Endothelial cell of umbilical vein (primary cell): ENCODE measurements at regions not wholly inside any gene's neighbourhood (a gene's known extent, or its start where the extent isn't known, plus 50 kb on each side); places are given as distances from the start of the nearest gene placed in this dataset.

Experiments used
- EZH2 ChIP-seq: IDR thresholded peaks from 2 replicates; pipeline ENCODE4 v1.6.1; 2012; ENCODE audit warnings: borderline replicate concordance, low read depth, mild to moderate bottlenecking, moderate library complexity, low read length, inconsistent platforms; ENCODE audit not compliant: severe bottlenecking
- JUN ChIP-seq: IDR thresholded peaks from 2 replicates; pipeline ENCODE4 v1.6.1; 2011; ENCODE audit warnings: borderline replicate concordance, low read depth; ENCODE audit not compliant: insufficient read length, insufficient read depth
- MAX ChIP-seq: IDR thresholded peaks from 2 replicates; pipeline ENCODE4 v1.6.1; 2011; ENCODE audit not compliant: insufficient read depth, insufficient read length
- MYC ChIP-seq: IDR thresholded peaks from one replicate; pipeline ENCODE4 v1.6.1; 2011; ENCODE audit warnings: mild to moderate bottlenecking, low read depth, low read length
- POLR2A ChIP-seq: IDR thresholded peaks from 2 replicates; pipeline ENCODE4 v1.6.1; 2012; ENCODE audit warnings: low read depth, mild to moderate bottlenecking, control low read depth, low read length
- POLR2AphosphoS5 ChIP-seq: IDR thresholded peaks from 2 replicates; pipeline ENCODE4 v1.6.1; 2012; ENCODE audit warnings: low read depth, mild to moderate bottlenecking, control low read depth, low read length, moderate library complexity; ENCODE audit not compliant: insufficient read depth
- TF ChIP-seq, protein P1 (sequence below), 2 donors: IDR thresholded peaks; 1 replicate in 1 of 2; 2 replicates in 1 of 2; pipeline ENCODE4 v1.5.1; 2011; ENCODE audit warnings: low read length in 2 of 2, mild to moderate bottlenecking in 2 of 2, moderate library complexity in 2 of 2, control low read depth in 1 of 2, inconsistent platforms in 1 of 2, low read depth in 1 of 2; ENCODE audit not compliant: insufficient read depth in 1 of 2; ENCODE audit errors: extremely low read depth in 1 of 2

DNA sequence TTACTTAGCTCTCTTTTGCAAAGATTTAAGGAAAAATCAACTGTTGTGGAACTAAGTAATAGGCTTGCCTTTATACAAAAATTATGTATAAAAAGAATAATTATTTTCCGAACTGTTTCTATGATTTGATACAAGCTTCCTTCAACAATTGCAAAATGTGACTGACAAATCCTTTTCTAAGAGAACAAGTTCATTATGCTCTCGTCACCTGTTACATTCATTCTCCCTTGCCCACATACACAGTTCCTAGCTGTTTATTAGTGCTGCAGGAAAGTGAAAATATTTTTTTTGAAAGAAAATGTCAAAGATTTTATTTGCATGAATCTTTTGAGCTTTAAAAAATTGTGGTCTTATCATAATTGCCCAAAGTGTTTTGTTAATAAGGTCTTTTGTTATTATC lies 466.2 kb downstream of the USP25 start:
- no peak for TF ChIP-seq POLR2A
- no peak for TF ChIP-seq POLR2AphosphoS5
- TF ChIP-seq, protein P1, sequence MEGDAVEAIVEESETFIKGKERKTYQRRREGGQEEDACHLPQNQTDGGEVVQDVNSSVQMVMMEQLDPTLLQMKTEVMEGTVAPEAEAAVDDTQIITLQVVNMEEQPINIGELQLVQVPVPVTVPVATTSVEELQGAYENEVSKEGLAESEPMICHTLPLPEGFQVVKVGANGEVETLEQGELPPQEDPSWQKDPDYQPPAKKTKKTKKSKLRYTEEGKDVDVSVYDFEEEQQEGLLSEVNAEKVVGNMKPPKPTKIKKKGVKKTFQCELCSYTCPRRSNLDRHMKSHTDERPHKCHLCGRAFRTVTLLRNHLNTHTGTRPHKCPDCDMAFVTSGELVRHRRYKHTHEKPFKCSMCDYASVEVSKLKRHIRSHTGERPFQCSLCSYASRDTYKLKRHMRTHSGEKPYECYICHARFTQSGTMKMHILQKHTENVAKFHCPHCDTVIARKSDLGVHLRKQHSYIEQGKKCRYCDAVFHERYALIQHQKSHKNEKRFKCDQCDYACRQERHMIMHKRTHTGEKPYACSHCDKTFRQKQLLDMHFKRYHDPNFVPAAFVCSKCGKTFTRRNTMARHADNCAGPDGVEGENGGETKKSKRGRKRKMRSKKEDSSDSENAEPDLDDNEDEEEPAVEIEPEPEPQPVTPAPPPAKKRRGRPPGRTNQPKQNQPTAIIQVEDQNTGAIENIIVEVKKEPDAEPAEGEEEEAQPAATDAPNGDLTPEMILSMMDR (IDR thresholded peaks at IDR 0.05; ENCODE audit: extremely low read depth in 1 of 2, insufficient read depth in 1 of 2, low read depth in 1 of 2, low read length in 2 of 2): no peak
- no peak for TF ChIP-seq EZH2
- no peak for TF ChIP-seq MAX
- TF ChIP-seq JUN: no peak
- TF ChIP-seq MYC: no peak
